HG03108 (cell line): ENCODE measurements at regions not wholly inside any gene's neighbourhood (a gene's known extent, or its start where the extent isn't known, plus 50 kb on each side); places are given as distances from the start of the nearest gene placed in this dataset.
"Not testable (repeated sequence)": the region's sequence is repeated elsewhere in the genome, so short reads cannot be mapped to it uniquely, and the experiment has no call there.

ENCODE experiments used
- ATAC-seq: cut with Tn5 transposase; IDR thresholded peaks from one replicate; pipeline ENCODE4 v1.9.1; 2021; ENCODE audit warnings: moderate library complexity; ENCODE audit not compliant: unreplicated experiment

DNA sequence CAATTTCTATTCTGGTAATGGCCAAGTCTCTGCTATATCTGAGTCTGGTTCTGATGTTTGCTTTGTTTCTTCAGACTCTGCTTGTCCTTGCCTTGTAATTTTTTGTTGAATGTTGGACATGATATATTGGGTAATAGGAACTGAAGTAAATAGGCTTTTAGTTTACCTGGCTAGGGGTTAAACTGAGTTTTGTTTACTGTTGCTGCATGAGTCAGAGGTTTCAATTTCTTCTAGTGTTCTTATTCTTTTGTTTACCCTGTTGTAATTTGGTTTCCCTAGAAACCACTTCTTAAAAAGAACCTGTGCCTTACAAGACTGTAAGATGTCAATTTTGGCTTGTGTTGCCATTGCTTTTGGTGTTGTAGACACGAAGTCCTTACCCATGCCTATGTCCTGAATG, 285.0 kb upstream of the KCNH7 start:
- ATAC-seq: no peak

- ATAC-seq: no peak
These were observed 283.7 kb upstream of the KCNH7 start for GRCh38 chr2:163122257-163122656.

GRCh38 chr2:163121483-163121882, 282.9 kb upstream of the KCNH7 start:
- ATAC-seq: no peak

DNA sequence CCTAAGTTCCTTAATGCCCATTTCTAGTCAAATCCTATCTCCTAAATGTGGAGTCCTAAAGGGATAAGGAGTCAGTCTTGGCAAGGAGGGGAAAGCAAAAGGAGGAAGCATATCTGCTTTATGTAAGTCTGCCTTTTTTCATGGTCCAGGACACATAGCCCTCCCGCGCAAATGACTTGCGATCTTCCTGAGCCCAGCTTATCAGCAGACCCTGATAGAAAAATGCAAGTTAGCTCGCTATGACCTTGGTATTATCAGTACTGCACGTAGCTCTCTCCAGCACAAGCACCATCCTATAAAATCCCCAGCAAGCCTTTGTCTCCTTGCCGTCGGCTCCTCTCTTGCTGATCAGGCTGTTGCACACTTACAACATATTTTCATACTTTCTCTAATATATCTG, 281.4 kb upstream of the KCNH7 start:
- ATAC-seq: no peak

DNA sequence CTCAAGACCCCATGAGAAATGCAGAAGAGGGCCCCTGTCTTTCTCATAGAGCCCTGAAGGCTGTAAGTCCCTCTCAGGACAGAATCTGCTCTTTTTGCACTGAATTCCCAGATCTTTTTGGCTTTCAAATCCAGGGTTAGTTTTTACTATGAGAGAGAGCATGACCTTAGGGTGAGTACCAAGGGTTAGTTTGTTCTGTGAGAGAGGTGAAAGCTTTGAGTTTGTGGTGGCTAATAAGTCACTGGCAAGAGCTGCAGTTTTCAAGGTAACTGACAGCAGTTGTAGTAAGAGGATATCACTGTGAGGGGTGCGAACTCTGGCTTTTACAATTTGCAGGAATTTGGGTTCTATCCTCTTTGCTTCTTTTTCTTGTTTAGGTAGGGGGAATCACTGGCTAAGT, 248.4 kb upstream of the KCNH7 start:
- ATAC-seq: no peak

- not testable (repeated sequence) for ATAC-seq
These were observed 246.9 kb upstream of the KCNH7 start for GRCh38 chr2:163085366-163086024.

DNA sequence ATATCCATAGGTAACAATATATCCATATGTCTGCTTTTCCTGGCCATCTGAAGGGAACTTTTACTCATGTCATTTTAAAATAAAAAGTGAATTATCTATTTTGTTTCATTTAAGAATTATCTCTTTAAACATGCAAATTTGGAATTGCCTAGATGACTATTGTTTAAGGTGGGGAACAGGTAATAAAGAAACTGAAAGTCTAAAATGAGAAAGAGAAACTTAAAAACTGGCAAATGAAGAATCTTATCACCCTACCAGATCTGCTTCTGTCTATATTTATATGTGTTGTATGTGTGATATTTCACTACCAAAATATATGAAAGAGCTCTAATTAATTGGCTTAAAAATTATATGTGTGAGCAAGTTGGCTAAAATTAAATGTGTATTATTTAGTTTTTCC, 243.2 kb upstream of the KCNH7 start:
- ATAC-seq: no peak

DNA sequence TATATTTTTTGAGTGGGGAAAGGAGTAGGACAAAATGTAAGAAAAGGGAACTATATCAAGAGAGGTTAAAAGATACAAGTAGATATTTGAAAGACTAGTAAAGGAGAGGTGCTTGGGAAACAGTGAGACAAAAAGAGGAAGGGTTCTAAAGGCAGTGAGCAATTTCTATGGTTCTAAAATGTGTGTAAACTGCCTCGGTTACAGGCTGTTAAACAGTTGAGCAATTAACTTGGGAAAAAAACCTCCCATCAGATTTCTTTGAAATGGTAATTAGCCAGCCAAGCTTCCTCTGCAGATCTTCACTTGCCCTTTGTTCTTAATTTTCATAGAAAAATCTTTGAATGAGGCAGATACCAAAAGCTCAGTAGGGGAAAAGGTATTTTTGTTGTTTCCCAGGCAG, 238.7 kb upstream of the KCNH7 start:
- ATAC-seq: no peak

DNA sequence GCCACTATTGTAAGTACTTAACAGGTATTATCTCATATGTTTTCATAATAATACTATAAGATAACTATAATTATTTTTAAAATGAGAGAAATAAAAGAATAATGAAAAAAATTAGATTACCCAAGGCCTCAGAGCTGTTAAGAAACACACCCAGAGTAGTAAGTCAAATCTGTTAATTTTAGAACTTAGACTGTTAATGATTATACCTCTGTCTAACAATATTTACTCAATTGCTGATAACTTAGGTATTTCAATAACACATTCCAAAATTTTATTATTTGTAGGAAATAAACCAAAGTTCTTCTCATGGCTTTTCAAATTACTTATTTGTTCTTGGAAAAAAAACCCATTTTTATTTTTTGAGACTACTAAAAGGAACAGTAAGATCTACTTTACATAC, 227.5 kb upstream of the KCNH7 start:
- ATAC-seq: no peak

DNA sequence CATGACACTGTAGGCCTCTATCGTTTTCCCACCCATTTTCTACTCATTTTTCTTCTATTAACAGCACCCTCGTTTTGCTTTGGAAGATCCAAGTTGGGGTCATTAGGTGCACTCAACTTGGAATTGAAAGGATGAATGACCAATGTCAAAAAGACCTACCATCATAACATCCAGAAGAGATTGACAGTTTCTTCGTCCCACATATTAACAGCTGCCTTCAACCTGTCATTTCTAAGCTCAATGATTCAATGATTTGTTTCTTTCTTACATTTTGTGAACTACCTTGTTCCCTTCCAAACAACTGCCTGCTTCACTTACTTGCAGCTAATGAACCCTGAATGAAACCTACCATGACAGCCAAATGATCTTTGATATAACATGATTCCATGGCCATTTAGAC, 224.0 kb upstream of the KCNH7 start:
- ATAC-seq: no peak

DNA sequence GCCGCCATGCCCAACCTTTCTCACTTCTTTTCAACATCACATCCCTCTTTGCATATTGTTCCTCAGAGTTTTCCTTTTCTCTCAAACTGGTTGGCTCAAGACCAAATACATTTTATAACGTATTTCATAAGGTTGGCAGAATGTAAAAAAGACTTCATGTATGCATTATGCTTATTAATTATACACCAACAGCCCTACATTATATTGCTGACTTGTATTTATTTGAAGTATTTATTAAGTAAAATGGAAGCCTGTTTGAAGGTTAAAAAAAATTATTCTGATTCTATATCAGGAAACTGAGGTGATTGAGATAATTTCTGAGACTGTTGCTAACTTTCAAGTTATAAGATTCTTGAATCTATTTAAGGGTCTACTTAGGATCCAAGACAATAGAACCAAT, 208.0 kb upstream of the KCNH7 start:
- ATAC-seq: no peak

DNA sequence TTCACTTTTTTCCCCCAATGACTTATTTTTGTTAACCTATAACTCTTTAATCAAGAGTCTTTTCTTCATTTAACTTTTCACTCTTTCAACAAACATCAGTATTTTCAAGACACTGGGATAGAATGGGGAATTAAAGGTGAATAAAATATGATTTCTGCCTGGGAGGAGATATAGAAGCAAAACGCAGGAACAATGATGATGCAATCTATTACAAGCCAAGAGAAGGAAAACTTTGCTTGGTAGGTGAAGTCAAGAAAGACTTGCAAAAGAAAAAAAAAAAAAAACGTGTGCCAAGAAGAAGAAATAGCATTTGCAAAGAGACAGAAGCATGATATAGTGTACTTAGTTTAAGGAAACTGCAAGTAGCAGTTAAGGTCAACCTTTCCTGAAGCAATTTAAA, 207.3 kb upstream of the KCNH7 start:
- no peak for ATAC-seq

GRCh38 chr2:163044114-163044513, 205.5 kb upstream of the KCNH7 start:
- ATAC-seq: no peak

DNA sequence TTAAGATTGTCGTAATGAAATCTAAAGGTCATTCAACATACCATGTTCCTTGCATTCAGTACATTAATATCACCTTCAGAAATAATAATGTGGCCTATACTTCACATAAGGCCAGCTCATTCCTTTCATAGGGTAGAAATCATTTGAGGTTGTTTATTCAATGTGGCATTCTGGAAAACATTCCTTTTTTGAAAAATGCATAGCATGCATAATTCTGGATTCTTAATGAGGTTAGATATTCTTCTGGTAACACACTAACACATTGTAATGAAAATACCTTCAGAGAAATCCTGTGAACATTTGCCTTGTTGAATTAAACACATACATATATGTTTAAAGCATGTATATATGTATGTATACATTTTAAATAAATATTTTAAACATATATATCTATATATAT, 204.6 kb upstream of the KCNH7 start:
- no peak for ATAC-seq

- no peak for ATAC-seq
These were observed 200.7 kb upstream of the KCNH7 start for GRCh38 chr2:163039266-163039665.

DNA sequence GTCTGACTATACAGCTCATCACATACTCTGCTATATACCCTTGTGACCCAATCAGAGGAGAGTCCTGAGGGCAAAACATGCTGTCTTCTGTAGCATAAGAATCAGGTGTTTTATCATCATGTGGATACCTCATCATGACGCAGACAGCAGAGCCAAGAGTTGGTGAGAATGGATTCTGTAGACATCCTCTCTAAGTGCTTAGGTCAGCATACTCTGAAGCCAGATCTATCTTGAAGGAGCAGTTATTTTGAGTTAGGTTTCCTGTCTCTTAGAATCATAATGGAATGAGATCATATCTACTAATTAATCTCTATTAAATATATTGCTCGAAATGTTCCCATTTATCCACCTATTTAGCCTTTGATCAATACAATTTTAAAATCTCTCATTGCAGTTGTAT, 190.2 kb upstream of the KCNH7 start:
- ATAC-seq: no peak

- not testable (repeated sequence) for ATAC-seq
These were observed 187.7 kb upstream of the KCNH7 start for GRCh38 chr2:163026136-163026775.

DNA sequence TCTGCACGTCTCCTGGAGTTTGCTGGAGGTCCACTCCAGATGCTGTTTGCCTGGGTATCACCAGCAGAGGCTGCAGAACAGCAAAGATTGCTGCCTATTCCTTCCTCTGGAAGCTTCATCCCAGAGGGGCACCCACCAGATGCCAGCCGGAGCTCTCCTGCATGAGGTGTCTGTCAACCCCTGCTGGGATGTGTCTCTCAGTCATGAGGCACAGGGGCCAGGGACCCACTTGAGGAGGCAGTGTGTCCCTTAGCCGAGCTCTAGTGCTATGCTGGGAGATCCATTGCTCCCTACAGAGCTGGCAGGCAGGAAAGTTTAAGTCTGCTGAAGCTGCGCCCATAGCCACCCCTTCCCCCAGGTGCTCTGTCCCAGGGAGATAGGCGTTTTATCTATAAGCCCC, 178.3 kb upstream of the KCNH7 start:
- not testable (repeated sequence) for ATAC-seq

DNA sequence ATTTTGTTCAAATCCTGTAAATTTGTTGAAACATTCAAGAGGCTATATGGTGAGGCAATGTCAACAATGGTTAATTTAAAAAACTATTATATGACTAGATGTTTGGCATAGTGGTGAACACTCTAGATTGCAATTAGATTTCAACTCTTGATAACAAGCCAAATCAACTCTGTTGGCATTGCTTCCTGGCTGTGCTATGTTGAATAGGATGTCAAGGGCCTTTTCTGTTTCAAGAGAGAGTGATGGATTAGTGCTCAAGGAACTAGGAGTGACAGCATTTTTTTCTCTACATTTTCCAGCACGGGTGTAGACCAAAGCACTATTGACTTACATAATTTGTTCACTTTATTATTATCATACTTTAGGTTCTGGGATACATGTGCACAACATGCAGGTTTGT, 172.4 kb upstream of the KCNH7 start:
- no peak for ATAC-seq

DNA sequence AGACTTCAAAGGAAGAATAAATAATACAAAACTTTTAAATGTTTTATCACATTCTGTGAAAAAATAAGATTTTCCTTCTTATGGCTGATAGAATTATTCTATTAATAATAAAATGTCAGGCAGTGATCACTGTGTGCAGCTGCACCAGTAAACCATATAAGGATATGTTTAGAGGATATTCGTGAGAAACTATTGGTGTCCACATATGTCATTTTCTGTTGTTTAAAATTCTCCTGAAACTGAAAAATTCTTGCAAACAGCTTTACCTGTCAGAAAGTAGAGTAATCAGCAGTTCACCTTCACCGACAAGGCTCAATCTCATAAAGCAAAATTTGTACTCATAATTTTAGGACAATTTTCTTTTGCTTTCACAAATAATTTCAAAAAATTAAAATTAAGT, 170.1 kb upstream of the KCNH7 start:
- no peak for ATAC-seq

DNA sequence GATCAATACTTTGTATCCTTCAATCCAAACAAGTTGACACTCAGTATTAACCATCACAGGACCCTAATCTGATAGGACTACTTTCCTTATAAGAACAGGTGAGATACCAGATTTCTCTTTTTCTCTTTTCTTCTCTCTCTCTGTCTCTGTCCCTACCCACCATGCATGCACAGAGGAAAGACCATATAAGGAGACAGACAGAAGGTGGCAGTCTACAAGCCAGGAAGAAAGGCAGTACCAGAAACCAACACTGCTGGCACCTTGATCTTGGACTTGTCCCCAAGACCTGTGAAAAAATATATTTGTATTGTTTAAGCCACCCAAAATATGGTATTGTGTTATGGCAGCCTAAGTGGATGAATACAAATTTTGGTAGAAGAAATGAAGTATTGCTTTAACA, 156.2 kb upstream of the KCNH7 start:
- no peak for ATAC-seq

GRCh38 chr2:162992828-162993227, 154.3 kb upstream of the KCNH7 start:
- no peak for ATAC-seq

- ATAC-seq: no peak
These were observed 150.9 kb upstream of the KCNH7 start for GRCh38 chr2:162989507-162989906.
